Activated effector memory CD4-positive, alpha-beta T cell treated with anti-CD3 and anti-CD28 coated beads, Interleukin-2, amount 50 U/mL, for 16 hours (primary cell): ENCODE measurements at regions not wholly inside any gene's neighbourhood (a gene's known extent, or its start where the extent isn't known, plus 50 kb on each side); places are given as distances from the start of the nearest gene placed in this dataset.

Source experiments
- DNase-seq: peaks from one replicate; pipeline ENCODE4 v3.0.0-alpha.2; 2020

GRCh38 chr19:30173593-30174356, 198.4 kb upstream of the ZNF536 start:
- DNase-seq, result no peak

GRCh38 chr19:30174357-30174645, 197.9 kb upstream of the ZNF536 start:
- no peak for DNase-seq

GRCh38 chr19:30174791-30175190, 197.4 kb upstream of the ZNF536 start:
- no peak for DNase-seq

GRCh38 chr19:30175987-30176386, 196.2 kb upstream of the ZNF536 start:
- DNase-seq, result no peak

- DNase-seq, result no peak
Observed at GRCh38 chr19:30178721-30179402, 193.3 kb upstream of the ZNF536 start.

GRCh38 chr19:30180691-30181090, 191.5 kb upstream of the ZNF536 start:
- DNase-seq, result no peak

- no peak for DNase-seq
Observed at GRCh38 chr19:30183807-30184490, 188.2 kb upstream of the ZNF536 start.

GRCh38 chr19:30202060-30202600, 170.1 kb upstream of the ZNF536 start:
- DNase-seq, result no peak

- DNase-seq, result no peak
Observed at GRCh38 chr19:30204721-30205120, 167.5 kb upstream of the ZNF536 start.

- DNase-seq, result no peak
Observed at GRCh38 chr19:30206187-30206586, 166.0 kb upstream of the ZNF536 start.

GRCh38 chr19:30207357-30207756, 164.8 kb upstream of the ZNF536 start:
- DNase-seq, result no peak

- DNase-seq, result no peak
Observed at GRCh38 chr19:30208436-30209060, 163.6 kb upstream of the ZNF536 start.

GRCh38 chr19:30209617-30210600, 162.3 kb upstream of the ZNF536 start:
- DNase-seq, result no peak

- DNase-seq, result no peak
Observed at GRCh38 chr19:30212574-30212973, 159.6 kb upstream of the ZNF536 start.

GRCh38 chr19:30214651-30215051, 157.5 kb upstream of the ZNF536 start:
- no peak for DNase-seq

GRCh38 chr19:30215248-30215647, 156.9 kb upstream of the ZNF536 start:
- DNase-seq, result no peak

GRCh38 chr19:30216453-30216852, 155.7 kb upstream of the ZNF536 start:
- no peak for DNase-seq

- no peak for DNase-seq
Observed at GRCh38 chr19:30217461-30217860, 154.7 kb upstream of the ZNF536 start.

- no peak for DNase-seq
Observed at GRCh38 chr19:30219702-30220101, 152.5 kb upstream of the ZNF536 start.

GRCh38 chr19:30221176-30221575, 151.0 kb upstream of the ZNF536 start:
- no peak for DNase-seq

- no peak for DNase-seq
Observed at GRCh38 chr19:30222428-30222873, 149.7 kb upstream of the ZNF536 start.
